GM10248 (cell line): ENCODE measurements at regions not wholly inside any gene's neighbourhood (a gene's known extent, or its start where the extent isn't known, plus 50 kb on each side); places are given as distances from the start of the nearest gene placed in this dataset.
A peak's percentile ranks its signal among the peaks of the same experiment; 100 is the strongest.

Experiments
- CTCF ChIA-PET: fragments of 300-600 bp; sonication (Branson Sonifier 250); formaldehyde crosslinking; extraction: SDS; loops from one replicate; lab custom pipeline; 2021; ENCODE audit warnings: antibody characterized with exemption; lab: Yijun Ruan, JAX
- POLR2A ChIA-PET: fragments of 350-650 bp; sonication (Branson Sonifier 250); formaldehyde crosslinking; extraction: SDS; loops from one replicate; lab custom pipeline; 2020; ENCODE audit warnings: antibody characterized with exemption; lab: Yijun Ruan, JAX
- DNase-seq: peaks from one replicate; pipeline ENCODE4 v3.0.0; 2012; ENCODE audit errors: extremely low spot score
- CTCF ChIP-seq: IDR thresholded peaks from 2 replicates; pipeline ENCODE4 v1.5.1; 2012; ENCODE audit warnings: mild to moderate bottlenecking, low read depth; ENCODE audit errors: extremely low read depth, missing control alignments, control extremely low read depth

DNA sequence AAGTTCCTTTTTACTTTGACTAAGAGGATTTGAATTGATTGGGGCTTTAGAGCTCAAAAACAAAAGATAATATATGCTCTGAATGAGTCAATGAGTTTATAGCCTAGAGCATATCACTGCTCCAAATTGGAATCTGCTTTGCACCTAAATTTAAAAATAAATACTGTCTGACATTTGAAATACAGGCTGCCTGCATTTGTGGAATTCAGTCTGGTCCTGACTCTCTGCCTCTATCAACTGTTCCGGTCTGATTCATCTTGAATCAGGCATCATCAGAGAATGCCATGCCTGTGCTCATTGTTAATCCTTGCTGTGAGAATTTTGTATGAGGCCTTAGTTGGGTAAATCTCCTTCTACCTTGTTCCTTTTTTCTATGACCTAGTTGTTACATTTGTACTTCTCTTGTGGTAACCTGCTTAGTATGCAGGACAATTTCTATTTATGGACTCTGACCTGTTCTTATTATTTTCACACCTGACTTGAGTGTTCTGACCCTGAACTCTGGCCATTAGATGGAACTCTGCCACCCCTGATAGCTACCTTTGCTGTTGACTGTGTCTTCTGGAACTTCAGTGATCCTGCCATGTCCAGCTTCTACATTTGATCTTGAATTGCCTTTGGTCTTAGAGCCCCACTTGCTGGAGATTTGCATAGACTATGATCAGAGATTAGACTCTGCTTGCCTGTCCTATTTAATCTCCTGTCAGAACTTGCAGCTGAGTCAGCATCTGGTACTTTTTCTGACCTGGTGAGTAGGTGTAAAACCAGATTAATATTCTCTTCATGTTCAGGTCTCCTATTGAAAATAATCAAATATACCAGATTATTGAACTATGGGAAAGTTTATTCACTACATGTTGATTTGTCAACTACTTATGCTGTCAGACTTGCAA, 442.7 kb upstream of the HS3ST5 start:
- TF ChIP-seq CTCF, result no peak
- ChIA-PET CTCF (interaction anchor here (0.8 to 3.0 kb wide), 4 partner anchors 10 to 45 kb away, joined by 3 to 7 read pairs (median 4); no protein-coding TSS in a partner anchor), POLR2A (no interaction called here)

GRCh38 chr6:114783783-114784182, 441.0 kb upstream of the HS3ST5 start:
- ChIA-PET POLR2A (no interaction called here), CTCF (no interaction called here)
- TF ChIP-seq CTCF, result no peak
- DNase-seq, result no peak

More for the DNA sequence above, 442.7 kb upstream of the HS3ST5 start:
- no peak for DNase-seq

DNA sequence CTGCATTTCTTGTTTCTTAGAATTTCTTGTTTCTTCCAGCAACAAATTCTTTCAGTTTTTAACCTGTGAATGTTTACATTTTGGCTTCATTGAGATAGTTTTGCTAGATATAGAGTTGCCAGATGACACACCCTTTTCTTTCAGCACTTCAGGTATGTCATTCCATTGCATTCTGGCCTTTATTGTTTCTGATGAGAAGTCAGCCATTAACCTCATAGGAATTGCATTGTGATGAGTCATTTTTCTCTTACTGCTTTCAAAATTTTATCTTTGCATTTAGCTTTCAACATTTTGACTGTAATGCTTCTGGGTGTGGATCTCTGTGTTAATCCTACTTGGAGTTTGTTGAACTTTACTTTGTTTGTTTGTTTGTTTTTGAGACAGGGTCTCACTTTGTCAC, 440.3 kb upstream of the HS3ST5 start:
- TF ChIP-seq CTCF, result no peak
- no peak for DNase-seq
- ChIA-PET POLR2A (no interaction called here), CTCF (interaction anchor here (1.3 kb wide), 1 partner anchor 63 kb away, joined by 3 read pairs; no protein-coding TSS in a partner anchor)

- no peak for TF ChIP-seq CTCF
- DNase-seq, result no peak
- ChIA-PET CTCF (interaction anchor here (1.1 kb wide), 1 partner anchor 11 kb away, joined by 3 read pairs; no protein-coding TSS in a partner anchor), POLR2A (no interaction called here)
These were observed 422.0 kb upstream of the HS3ST5 start for GRCh38 chr6:114764866-114765265.

DNA sequence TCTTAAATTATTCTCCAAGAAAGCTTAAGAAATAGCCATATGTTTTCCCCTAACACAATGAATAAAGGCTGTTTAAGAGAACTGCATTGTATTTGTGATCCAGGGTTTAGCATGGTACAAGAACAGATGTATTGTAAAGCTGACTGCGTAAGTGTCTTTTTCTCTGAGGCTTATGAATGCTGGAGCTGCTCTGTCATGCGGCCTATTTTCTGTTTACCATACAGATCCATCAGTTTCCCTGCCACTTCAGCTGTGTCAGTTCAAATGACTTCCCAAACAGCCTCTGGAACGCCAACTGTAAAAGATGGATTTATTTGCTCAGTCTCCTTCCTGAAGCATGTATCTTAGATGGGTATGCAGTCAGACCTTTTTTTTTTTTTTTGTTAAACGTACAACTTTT, 419.3 kb upstream of the HS3ST5 start:
- CTCF ChIA-PET, result no interaction called here
- no peak for TF ChIP-seq CTCF
- no peak for DNase-seq
- POLR2A ChIA-PET, result no interaction called here

GRCh38 chr6:114747995-114748625, 405.3 kb upstream of the HS3ST5 start:
- POLR2A ChIA-PET, result interaction anchor here (0.5 kb wide), 1 partner anchor 437 kb away, joined by 5 read pairs; no protein-coding TSS in a partner anchor
- CTCF ChIA-PET, result interaction anchor here (0.8 to 1.1 kb wide), 5 partner anchors 8 to 348 kb away, joined by 3 to 4 read pairs (median 3); no protein-coding TSS in a partner anchor

More at GRCh38 chr6:114747995-114748625, 405.3 kb upstream of the HS3ST5 start:
- peak; percentile 68 for TF ChIP-seq CTCF
- DNase-seq, result peak; percentile 11
